DMS53 treated with DMSO at 0.1 percent for 48 hours (cell line): ENCODE measurements at regions not wholly inside any gene's neighbourhood (a gene's known extent, or its start where the extent isn't known, plus 50 kb on each side); places are given as distances from the start of the nearest gene placed in this dataset.

Experiments used
- DNase-seq: peaks from one replicate; lab custom pipeline; 2025; ENCODE audit not compliant: unreplicated experiment; lab: John Stamatoyannopoulos, UW

GRCh38 chr2:180662941-180663471 is 317.4 kb upstream of the UBE2E3 start:
- DNase-seq = peak; percentile 75

GRCh38 chr2:180662521-180662920 is 317.9 kb upstream of the UBE2E3 start:
- no peak for DNase-seq

- DNase-seq = no peak
These were observed 318.7 kb upstream of the UBE2E3 start for GRCh38 chr2:180661686-180662030.

GRCh38 chr2:180660881-180661685 is 319.3 kb upstream of the UBE2E3 start:
- DNase-seq = no peak

- no peak for DNase-seq
These were observed 320.2 kb upstream of the UBE2E3 start for GRCh38 chr2:180660207-180660606.

GRCh38 chr2:180657054-180657453 is 323.4 kb upstream of the UBE2E3 start:
- no peak for DNase-seq

- DNase-seq = peak; percentile 79
These were observed 324.0 kb upstream of the UBE2E3 start for GRCh38 chr2:180656455-180656847.

- no peak for DNase-seq
These were observed 324.5 kb upstream of the UBE2E3 start for GRCh38 chr2:180655842-180656454.

- no peak for DNase-seq
These were observed 325.0 kb upstream of the UBE2E3 start for GRCh38 chr2:180655393-180655792.

- DNase-seq = no peak
These were observed 326.9 kb upstream of the UBE2E3 start for GRCh38 chr2:180653481-180653880.

GRCh38 chr2:180652794-180653193 is 327.6 kb upstream of the UBE2E3 start:
- DNase-seq = no peak

- DNase-seq = no peak
These were observed 328.8 kb upstream of the UBE2E3 start for GRCh38 chr2:180651596-180651995.

- no peak for DNase-seq
These were observed 332.8 kb upstream of the UBE2E3 start for GRCh38 chr2:180647621-180648020.

- DNase-seq = no peak
These were observed 333.2 kb upstream of the UBE2E3 start for GRCh38 chr2:180647221-180647620.

GRCh38 chr2:180646756-180647155 is 333.6 kb upstream of the UBE2E3 start:
- DNase-seq = no peak

GRCh38 chr2:180644709-180645108 is 335.7 kb upstream of the UBE2E3 start:
- no peak for DNase-seq

GRCh38 chr2:180630756-180631155 is 349.6 kb upstream of the UBE2E3 start:
- DNase-seq = no peak

GRCh38 chr2:180625006-180625844 is 355.2 kb upstream of the UBE2E3 start:
- no peak for DNase-seq

- DNase-seq = no peak
These were observed 358.2 kb upstream of the UBE2E3 start for GRCh38 chr2:180621941-180622918.

GRCh38 chr2:180621366-180621765 is 359.0 kb upstream of the UBE2E3 start:
- DNase-seq = no peak
